HEK293 (cell line): ENCODE measurements at regions not wholly inside any gene's neighbourhood (a gene's known extent, or its start where the extent isn't known, plus 50 kb on each side); places are given as distances from the start of the nearest gene placed in this dataset.
"Not testable (repeated sequence)": the region's sequence is repeated elsewhere in the genome, so short reads cannot be mapped to it uniquely, and the experiment has no call there.

Source experiments
- CTCF ChIA-PET: fragments of 350-600 bp; formaldehyde crosslinking; extraction: SDS; loops from one replicate; lab custom pipeline; 2021; ENCODE audit warnings: antibody characterized with exemption; lab: Yijun Ruan, JAX
- POLR2A ChIA-PET: fragments of 300-600 bp; formaldehyde crosslinking; extraction: SDS; loops from one replicate; lab custom pipeline; 2020; ENCODE audit warnings: antibody characterized with exemption, inconsistent platforms; lab: Yijun Ruan, JAX
- H3K27ac ChIP-seq: fragments of 200-500 bp; sonication (Bioruptor generic); 2 replicates; pipeline ENCODE4 v1.5.1; 2014; ENCODE audit warnings: low read depth, low read length, control low read depth, inconsistent platforms; ENCODE audit errors: extremely low read depth
- H3K36me3 ChIP-seq, 2 experiments: fragments of 200-500 bp in 1 of 2; sonication (Bioruptor generic) in 1 of 2; 1 replicate in 1 of 2; 2 replicates in 1 of 2; pipeline ENCODE4 v1.5.1; 2014 to 2017; ENCODE audit warnings: inconsistent platforms in 2 of 2, low read length in 2 of 2; ENCODE audit not compliant: control insufficient read depth in 2 of 2, insufficient read depth in 1 of 2
- H3K4me1 ChIP-seq: fragments of 200-500 bp; sonication (Bioruptor generic); 2 replicates; pipeline ENCODE4 v1.5.1; 2014; ENCODE audit warnings: mild to moderate bottlenecking, low read length, inconsistent platforms; ENCODE audit not compliant: control insufficient read depth, insufficient read depth
- H3K4me3 ChIP-seq: 2 replicates; pipeline ENCODE4 v1.5.1; 2011; ENCODE audit warnings: low read depth, mild to moderate bottlenecking, control low read depth, low read length, moderate library complexity
- H3K9me3 ChIP-seq: fragments of 200-500 bp; sonication (Bioruptor generic); 2 replicates; pipeline ENCODE4 v1.5.1; 2014; ENCODE audit warnings: low read depth, low read length, inconsistent platforms; ENCODE audit not compliant: control insufficient read depth, insufficient read depth
- GLI2 ChIP-seq: fragments of 450-650 bp; formaldehyde crosslinking; IDR thresholded peaks from 2 replicates; pipeline ENCODE4; 2017; ENCODE audit warnings: missing biosample characterization, missing genetic modification characterization, low read depth, borderline replicate concordance
- HIC1 ChIP-seq: fragments of 450-650 bp; formaldehyde crosslinking; IDR thresholded peaks from 2 replicates; pipeline ENCODE4 v1.5.1; 2016; ENCODE audit warnings: missing biosample characterization, missing genetic modification characterization
- KLF7 ChIP-seq: fragments of 450-650 bp; formaldehyde crosslinking; IDR thresholded peaks from 2 replicates; pipeline ENCODE4 v1.5.1; 2016; ENCODE audit warnings: missing biosample characterization, missing genetic modification characterization, borderline replicate concordance
- SCRT1 ChIP-seq: fragments of 450-650 bp; formaldehyde crosslinking; IDR thresholded peaks from 2 replicates; pipeline ENCODE4 v1.5.1; 2016; ENCODE audit warnings: missing biosample characterization, missing genetic modification characterization, borderline replicate concordance
- SCRT2 ChIP-seq: fragments of 450-650 bp; formaldehyde crosslinking; IDR thresholded peaks from 2 replicates; pipeline ENCODE4 v1.5.1; 2016; ENCODE audit warnings: missing biosample characterization, missing genetic modification characterization
- ZNF148 ChIP-seq: fragments of 450-650 bp; formaldehyde crosslinking; IDR thresholded peaks from 2 replicates; pipeline ENCODE4 v1.5.0; 2017; ENCODE audit warnings: missing biosample characterization, missing genetic modification characterization, borderline replicate concordance
- ZNF157 ChIP-seq: fragments of 450-650 bp; formaldehyde crosslinking; IDR thresholded peaks from 2 replicates; pipeline ENCODE4 v1.5.1; 2016; ENCODE audit warnings: missing biosample characterization, missing genetic modification characterization
- ZNF169 ChIP-seq: fragments of 450-650 bp; formaldehyde crosslinking; IDR thresholded peaks from 2 replicates; pipeline ENCODE4 v1.5.1; 2016; ENCODE audit warnings: missing biosample characterization, missing genetic modification characterization
- ZNF2 ChIP-seq: fragments of 450-650 bp; formaldehyde crosslinking; IDR thresholded peaks from 2 replicates; pipeline ENCODE4 v1.5.1; 2016; ENCODE audit warnings: missing biosample characterization, missing genetic modification characterization
- ZNF416 ChIP-seq: fragments of 450-650 bp; formaldehyde crosslinking; IDR thresholded peaks from 2 replicates; pipeline ENCODE4 v1.5.1; 2016; ENCODE audit warnings: missing biosample characterization, missing genetic modification characterization
- ZNF449 ChIP-seq: fragments of 450-650 bp; formaldehyde crosslinking; IDR thresholded peaks from 2 replicates; pipeline ENCODE4 v1.5.1; 2017; ENCODE audit warnings: missing biosample characterization, mild to moderate bottlenecking, missing genetic modification characterization, moderate library complexity
- ZNF623 ChIP-seq: fragments of 450-650 bp; formaldehyde crosslinking; IDR thresholded peaks from 2 replicates; pipeline ENCODE4 v1.5.1; 2016; ENCODE audit warnings: missing biosample characterization, missing genetic modification characterization
- ZNF777 ChIP-seq: fragments of 450-650 bp; formaldehyde crosslinking; IDR thresholded peaks from 2 replicates; pipeline ENCODE4 v1.5.1; 2017; ENCODE audit warnings: missing biosample characterization, missing genetic modification characterization, borderline replicate concordance
- ZXDB ChIP-seq: fragments of 450-650 bp; formaldehyde crosslinking; IDR thresholded peaks from 2 replicates; pipeline ENCODE4 v1.5.1; 2016; ENCODE audit warnings: missing biosample characterization, missing genetic modification characterization

GRCh38 chr1:228944935-228945371, 209.7 kb downstream of the RHOU start:
- Histone ChIP-seq H3K27ac (no peak overlapping the region), H3K4me1 (no peaks in the 10 kb centered on the region), H3K36me3 (no peaks in the 10 kb centered on the region), H3K4me3 (no peak overlapping the region)
- POLR2A ChIA-PET = no interaction called here
- TF ChIP-seq ZNF777 (tag by site-specific recombination) (no peak), ZNF157 (tag by site-specific recombination) (0 out of 2 replicates have a peak, but pooled peaks have one; percentile 18)
- TF ChIP-seq, all 188 proteins: peak for 1
- no peaks in the 10 kb centered on the region for H3K9me3 ChIP-seq
- CTCF ChIA-PET = interaction anchor here (0.6 to 2.6 kb wide), 3 partner anchors 30 to 283 kb away, joined by 3 to 11 read pairs (median 3); no protein-coding TSS in a partner anchor

GRCh38 chr1:228945885-228946284, 210.6 kb downstream of the RHOU start:
- ChIA-PET POLR2A (no interaction called here), CTCF (interaction anchor here (0.6 to 2.6 kb wide), 4 partner anchors 83 to 282 kb away, joined by 3 to 11 read pairs (median 4); no protein-coding TSS in a partner anchor)
- no peak for TF ChIP-seq GLI2 (tag by site-specific recombination)
- no peak for TF ChIP-seq ZNF2 (tag by site-specific recombination)
- no peak for TF ChIP-seq KLF7
- TF ChIP-seq ZNF157 (tag by site-specific recombination) = no peak
- no peak for TF ChIP-seq ZNF449
- TF ChIP-seq ZXDB (tag by site-specific recombination) = no peak
- no peak for TF ChIP-seq ZNF169 (tag by site-specific recombination)
- no peak for TF ChIP-seq ZNF416
- no peak for TF ChIP-seq ZNF623 (tag by site-specific recombination)

GRCh38 chr1:228949617-228950016, 214.3 kb downstream of the RHOU start:
- POLR2A ChIA-PET, H3K36me3 ChIP-seq, H3K4me1 ChIP-seq, H3K4me3 ChIP-seq, H3K9me3 ChIP-seq, CTCF ChIA-PET, H3K27ac ChIP-seq: not testable (repeated sequence)

More at GRCh38 chr1:228945885-228946284, 210.6 kb downstream of the RHOU start:
- Histone ChIP-seq H3K4me1 (no peaks in the 10 kb centered on the region), H3K27ac (no peak overlapping the region), H3K4me3 (no peak overlapping the region), H3K9me3 (no peaks in the 10 kb centered on the region), H3K36me3 (no peaks in the 10 kb centered on the region)

- H3K9me3 ChIP-seq = no peaks in the 10 kb centered on the region
- no peaks in the 10 kb centered on the region for H3K4me1 ChIP-seq
- POLR2A ChIA-PET = no interaction called here
- TF ChIP-seq ZNF148 (tag by site-specific recombination) (no peak), SCRT2 (tag by site-specific recombination) (peak; percentile 93), HIC1 (tag by site-specific recombination) (no peak), SCRT1 (tag by site-specific recombination) (peak; percentile 92)
- H3K27ac ChIP-seq = no peak overlapping the region
- H3K36me3 ChIP-seq = no peaks in the 10 kb centered on the region
- no peak overlapping the region for H3K4me3 ChIP-seq
- CTCF ChIA-PET = interaction anchor here (0.6 to 1.5 kb wide), 3 partner anchors 172 to 275 kb away, joined by 3 read pairs; no protein-coding TSS in a partner anchor
Observed at GRCh38 chr1:228953207-228953606, 217.9 kb downstream of the RHOU start.

GRCh38 chr1:228953808-228954207, 218.5 kb downstream of the RHOU start:
- H3K9me3 ChIP-seq, H3K4me1 ChIP-seq, H3K27ac ChIP-seq, H3K4me3 ChIP-seq, POLR2A ChIA-PET, H3K36me3 ChIP-seq: not testable (repeated sequence)
- CTCF ChIA-PET = interaction anchor here (1.2 to 1.5 kb wide), 2 partner anchors 273 to 274 kb away, joined by 3 read pairs; no protein-coding TSS in a partner anchor
